ENCODE measurements at regions not wholly inside any gene's neighbourhood (a gene's known extent, or its start where the extent isn't known, plus 50 kb on each side); places are given as distances from the start of the nearest gene placed in this dataset.
"Not testable (repeated sequence)": the region's sequence is repeated elsewhere in the genome, so short reads cannot be mapped to it uniquely, and the experiment has no call there.

DNA sequence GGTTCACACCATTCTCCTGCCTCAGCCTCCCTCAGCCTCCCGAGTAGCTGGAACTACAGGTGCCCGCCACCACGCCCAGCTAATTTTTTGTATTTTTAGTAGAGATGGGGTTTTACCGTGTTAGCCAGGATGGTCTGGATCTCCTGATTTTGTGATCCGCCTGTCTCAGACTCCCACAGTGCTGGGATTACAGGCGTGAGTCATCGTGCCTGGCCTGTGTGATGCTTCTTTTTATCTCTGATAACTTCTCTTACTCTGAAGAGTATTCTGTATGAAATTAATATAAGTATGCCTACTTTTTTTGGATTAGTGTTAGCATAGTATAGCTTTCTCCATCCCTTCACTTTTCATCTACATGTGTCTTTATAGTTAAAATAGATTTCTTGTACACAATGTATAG, 180.8 kb upstream of the GALNT15 start:
- DNase-seq = not testable (repeated sequence)

DNA sequence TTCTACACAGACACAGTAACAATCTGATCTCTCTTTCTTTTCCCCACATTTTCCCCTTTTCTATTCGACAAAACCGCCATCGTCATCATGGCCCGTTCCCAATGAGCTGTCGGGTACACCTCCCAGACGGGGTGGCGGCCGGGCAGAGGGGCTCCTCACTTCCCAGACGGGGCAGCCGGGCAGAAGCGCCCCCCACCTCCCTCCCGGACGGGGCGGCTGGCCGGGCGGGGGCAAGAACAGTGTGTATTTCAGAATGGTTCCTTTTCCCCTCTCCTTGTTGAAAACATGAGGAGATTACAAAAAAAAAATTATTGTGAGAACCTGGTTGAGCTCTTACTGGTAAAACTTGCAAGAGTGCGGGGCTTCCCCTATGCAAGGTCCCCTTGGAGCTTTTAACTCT, 178.0 kb upstream of the GALNT15 start:
- not testable (repeated sequence) for DNase-seq

DNA sequence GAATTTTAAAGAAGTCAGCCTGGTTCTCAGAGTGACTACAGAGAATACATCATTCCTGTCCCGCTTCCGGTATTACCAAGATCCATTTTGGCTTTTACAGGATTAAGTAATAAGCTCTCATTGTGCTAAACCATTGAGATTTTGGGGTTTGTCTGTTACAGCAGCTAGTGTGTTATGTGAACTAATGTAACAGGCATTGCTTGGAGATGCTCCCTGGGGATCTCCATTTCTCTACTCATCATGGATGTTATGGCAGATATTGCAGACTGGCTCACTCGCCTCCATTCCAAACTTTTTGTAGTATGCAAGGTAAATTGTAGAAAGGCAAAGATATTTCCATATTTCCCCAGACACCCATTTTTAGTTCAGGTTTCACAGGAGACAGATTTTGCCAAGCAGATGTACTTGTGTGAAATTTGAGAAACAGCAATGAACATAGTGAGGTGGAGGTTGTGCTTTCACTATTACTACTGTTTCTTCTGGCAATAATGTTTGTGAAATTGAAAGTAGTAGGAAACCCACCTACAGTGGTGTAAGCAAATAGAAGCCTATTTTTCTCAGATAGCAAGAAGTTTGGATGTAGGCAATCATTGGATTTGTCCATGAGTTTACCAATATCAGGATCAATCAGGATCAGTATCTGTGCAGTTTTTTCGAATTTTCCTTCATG, 177.1 kb upstream of the GALNT15 start:
- DNase-seq = no peak

GRCh38 chr3:15998911-15999310, 175.6 kb upstream of the GALNT15 start:
- DNase-seq = no peak

DNA sequence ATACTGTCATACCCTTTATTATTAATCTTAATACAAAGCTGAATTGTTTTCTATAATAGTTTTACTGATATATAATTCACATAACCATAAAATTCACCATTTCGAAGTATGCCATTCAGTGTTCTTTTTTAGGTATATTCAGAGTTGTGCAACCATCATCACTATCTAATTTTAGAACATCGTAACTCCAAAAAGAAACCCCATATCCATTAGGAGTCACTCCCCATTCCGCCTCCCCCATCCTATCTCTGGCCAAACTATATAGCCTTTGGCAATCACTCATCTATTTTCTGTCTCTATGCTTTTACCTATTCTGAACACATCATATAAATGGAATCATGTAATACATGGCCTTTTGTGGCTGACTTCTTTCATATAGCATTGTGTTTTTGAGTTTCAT, 169.7 kb upstream of the GALNT15 start:
- no peak for DNase-seq

DNA sequence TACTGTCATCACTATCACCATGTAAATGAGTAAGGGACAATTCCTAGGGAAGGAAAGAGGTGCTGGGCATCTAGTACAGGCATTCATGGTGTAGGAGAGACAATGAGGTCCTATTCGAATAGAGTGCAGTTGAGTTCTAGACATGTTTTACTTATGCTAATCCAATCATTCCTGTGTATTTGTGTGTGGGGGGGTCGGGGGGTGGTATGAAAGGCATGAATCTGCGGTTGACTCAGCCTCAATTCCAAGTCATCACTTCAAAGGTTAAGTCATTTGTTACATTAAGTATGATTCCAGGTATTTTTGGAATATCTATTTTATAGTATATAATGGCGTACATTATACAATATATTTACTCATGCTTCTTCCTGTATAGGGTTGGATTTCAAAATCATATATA, 163.1 kb upstream of the GALNT15 start:
- DNase-seq = no peak

DNA sequence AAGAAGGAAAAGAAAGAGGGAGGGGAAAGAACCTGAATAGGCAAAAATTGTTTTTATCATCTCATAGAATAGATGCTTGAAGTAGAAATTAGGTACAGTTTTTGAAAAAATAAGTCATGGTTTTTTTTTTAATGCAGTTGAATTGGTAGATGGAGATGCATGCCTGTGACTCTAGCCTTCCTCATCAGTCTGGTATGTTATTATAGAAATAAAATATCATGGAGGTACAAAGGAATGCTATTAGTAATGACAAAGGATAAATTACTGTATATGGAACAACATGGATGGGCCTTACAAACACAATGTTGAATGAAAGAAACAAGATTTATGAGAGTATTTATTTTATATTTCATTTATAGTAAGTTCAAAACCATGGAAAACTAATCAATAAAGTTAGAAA, 162.4 kb upstream of the GALNT15 start:
- no peak for DNase-seq

DNA sequence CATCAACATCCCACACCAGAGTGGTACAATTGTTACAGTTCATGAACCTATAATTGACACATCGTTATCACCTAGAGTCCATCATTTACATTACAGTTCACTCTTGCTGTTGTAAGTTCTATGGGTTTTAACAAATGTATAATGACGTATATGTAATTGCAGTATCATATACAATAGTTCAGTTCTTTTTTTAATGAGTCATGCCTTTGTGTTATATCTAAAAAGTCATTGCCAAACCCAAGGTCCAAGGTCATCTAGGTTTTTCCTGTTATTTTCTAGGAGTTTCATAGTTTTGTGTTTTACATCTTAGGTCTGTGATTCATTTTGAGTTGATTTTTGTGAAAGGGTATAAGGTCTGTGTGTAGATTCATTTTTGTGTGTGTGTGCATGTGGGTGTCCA, 160.9 kb upstream of the GALNT15 start:
- DNase-seq = no peak

GRCh38 chr3:16021801-16022200, 152.7 kb upstream of the GALNT15 start:
- DNase-seq = not testable (repeated sequence)

DNA sequence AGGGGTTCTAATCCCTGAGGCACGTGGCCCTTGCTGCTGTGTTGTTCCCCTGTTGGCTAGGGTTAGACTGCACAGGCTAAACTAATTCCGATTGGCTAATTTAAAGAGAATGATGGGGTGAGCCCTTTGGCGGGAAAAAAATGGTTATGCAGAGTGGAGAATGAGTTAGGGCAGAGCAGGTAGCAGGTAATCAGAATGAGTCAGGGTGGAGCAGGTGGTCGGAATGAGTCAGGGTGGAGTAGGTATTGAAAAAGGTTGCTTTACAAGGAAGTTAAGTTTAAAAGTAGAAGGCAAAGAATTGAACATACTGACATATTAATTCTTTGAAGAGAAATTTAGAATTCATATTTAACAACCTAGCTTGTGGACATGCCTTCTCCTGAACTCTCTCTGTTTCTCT, 150.6 kb upstream of the GALNT15 start:
- DNase-seq = not testable (repeated sequence)

DNA sequence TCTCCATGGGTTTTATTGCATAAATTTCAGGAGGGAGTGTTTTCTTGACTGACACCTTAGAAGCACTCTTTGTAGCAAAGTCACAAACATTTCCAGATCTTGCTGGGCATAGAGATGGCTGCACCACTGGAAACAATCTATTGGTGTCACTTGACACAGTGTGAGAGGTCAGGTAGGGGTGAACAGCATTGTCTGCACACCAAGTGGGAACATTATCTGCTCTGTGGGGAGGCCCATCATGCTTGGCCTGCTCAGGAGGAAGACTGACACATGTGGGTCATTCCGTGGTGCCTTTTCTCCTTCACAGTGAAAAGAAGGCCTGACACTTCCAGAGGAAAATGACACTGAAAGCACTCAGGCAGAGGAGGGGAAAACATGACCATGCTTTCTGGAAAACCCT, 149.9 kb upstream of the GALNT15 start:
- no peak for DNase-seq

GRCh38 chr3:16026753-16027152, 147.7 kb upstream of the GALNT15 start:
- no peak for DNase-seq

DNA sequence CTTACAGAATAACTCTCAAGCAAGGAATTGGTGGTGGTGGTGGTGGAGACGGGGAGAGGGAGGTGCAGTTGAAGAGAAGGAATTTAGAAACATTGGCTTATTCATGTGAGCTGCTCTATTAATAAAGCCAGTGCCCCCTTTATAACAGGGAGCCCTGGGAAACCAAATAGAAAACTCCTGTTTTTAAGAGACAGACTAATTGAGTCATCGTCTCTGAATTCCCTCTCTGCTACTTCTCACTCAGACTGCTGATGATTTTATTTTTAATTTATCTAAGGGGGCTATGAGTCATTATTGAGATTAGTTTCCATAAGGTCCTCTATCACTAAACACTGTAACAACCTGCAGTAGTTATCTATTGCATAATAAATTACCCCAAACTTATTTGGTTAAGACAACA, 145.9 kb upstream of the GALNT15 start:
- DNase-seq = no peak

DNA sequence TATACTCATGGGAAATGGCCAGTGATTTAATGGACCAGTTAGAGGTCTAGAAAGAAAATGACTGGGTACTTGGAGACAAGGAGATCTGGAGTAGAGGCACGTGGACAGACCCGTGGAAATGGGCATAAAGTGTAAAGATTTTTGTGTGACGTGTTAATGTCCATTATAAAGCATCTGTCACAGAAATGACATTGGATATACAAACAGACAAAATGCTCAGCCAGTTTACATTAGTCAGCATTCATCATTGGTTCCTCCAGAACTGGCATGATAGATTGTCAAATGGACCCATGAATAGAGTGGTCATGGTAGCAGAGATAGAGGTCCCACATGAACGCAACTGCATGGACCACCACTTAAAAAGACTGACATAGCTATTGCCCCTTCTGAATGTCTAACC, 144.1 kb upstream of the GALNT15 start:
- no peak for DNase-seq

DNA sequence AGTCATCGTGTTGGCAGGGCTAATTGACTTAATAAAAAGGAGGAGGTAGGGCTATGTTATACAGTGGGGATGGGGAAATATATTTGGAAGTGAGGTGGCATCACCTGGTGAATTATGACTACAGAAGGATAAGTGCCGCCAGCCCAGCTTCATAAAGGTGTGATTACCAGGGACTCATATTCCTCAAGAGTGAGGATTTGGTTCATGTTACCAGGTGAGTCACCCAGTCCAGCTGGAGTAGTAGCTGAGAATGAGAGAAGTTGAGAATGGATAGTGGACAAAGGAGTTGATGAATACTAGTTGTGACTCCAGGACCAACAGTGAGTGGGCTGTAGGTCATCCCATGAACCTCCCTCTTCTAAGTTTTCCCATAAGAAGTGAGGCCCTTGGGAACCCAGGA, 143.0 kb upstream of the GALNT15 start:
- DNase-seq = no peak

DNA sequence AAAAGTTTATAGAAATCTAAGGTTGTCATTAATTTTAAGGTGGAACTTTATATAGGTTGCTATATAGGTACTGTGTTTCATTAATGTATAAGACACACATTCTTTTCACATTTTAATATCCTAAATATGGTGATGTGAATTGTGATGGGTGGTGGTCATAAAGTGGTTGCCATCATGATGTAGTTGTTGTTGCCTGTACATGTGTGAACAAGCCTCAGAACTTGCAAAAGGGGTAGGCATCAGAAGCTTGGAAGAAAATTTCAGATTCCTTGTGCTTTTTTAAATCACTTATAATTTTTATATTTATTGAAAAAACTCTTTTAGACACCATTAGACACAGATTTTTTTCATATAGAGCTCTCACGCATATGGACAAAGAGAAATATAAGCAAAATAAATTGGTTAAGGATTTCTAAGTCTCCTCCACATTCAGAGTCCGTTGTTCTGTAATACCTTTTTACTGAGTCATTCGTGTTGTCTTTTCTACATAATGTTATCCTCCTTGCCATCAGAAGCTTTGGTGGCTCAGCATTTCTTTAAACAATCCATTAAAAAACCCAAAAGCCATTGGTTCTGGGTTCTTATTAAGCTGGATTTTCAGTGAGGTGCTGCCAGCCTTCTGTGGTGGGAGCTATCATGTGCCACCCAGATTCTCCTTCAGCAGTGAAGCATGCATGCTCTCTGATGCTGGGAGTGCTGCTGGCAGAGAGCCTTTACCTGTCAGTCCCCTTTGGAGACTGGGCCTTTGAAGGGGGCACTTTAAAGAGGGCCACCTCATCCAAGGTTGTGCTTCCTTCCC, 140.4 kb upstream of the GALNT15 start:
- DNase-seq = no peak

DNA sequence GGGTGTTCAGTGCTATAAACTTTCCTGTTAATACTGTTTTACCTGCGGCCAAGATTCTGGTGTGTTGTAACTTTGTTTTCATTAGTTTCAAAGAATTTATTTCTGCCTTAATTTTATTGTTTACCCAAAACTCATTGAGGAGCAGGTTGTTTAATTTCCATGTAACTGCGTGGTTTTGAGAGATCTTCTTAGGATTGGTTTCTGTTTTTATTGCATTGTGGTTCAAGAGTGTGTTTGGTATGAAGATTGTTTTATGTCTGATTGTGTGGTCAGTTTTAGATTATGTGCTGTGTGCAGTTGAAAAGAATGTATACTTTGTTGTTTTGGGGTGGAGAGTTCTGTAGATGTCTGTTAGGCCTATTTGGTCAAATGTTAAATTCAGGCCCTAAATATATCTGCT, 133.5 kb upstream of the GALNT15 start:
- no peak for DNase-seq

GRCh38 chr3:16048435-16049318, 125.8 kb upstream of the GALNT15 start:
- DNase-seq = peak; percentile 81

GRCh38 chr3:16050641-16051467, 123.6 kb upstream of the GALNT15 start:
- peak; percentile 18 for DNase-seq

GRCh38 chr3:16051691-16052090, 122.8 kb upstream of the GALNT15 start:
- no peak for DNase-seq

DNA sequence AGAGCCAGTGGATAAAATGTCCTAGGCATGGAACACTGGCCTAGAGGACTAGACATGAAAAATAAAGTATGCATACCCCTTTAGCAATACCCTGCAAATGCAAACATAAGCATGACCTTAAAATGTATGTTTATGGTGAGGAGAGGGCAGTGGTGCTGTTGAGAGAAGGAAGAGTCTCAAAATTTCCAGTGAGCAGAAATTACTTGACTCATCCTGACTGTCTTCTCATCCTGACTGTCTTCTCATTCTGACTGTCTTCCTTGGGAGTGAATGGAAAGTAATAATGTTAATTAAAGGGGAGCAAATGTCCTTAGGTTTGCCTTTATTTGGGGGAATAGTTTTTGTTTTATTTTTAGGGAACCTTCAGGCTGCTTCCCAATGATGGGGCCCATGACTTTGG, 121.5 kb upstream of the GALNT15 start:
- no peak for DNase-seq

- DNase-seq = no peak
These were observed 120.7 kb upstream of the GALNT15 start for GRCh38 chr3:16053794-16054193.

All from suppressor macrophage treated with lipopolysaccharide for 4 hours (primary cell).